ENCODE measurements at regions not wholly inside any gene's neighbourhood (a gene's known extent, or its start where the extent isn't known, plus 50 kb on each side); places are given as distances from the start of the nearest gene placed in this dataset.

- no peak for DNase-seq
These were observed 335.0 kb upstream of the TENM3 start for GRCh38 chr4:181908168-181908567.

DNA sequence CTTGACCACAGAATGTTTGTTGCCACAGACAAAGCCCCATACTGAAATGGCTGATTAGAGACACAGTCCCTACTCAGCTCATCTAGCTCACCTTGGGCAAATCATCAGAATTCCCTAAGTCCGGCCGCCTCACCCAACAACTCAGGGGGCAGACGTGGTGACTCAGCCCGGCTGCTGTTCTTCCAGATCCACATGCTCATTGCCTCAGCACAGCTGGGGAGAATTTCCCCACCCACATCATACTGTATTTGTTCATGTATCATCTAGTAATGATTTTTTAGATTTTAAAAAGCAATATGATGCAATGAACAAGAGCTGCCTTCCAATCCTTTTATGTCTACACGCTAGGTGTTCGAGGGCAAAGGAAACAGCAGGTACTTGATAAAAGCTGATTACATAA, 333.8 kb upstream of the TENM3 start:
- DNase-seq, result no peak

DNA sequence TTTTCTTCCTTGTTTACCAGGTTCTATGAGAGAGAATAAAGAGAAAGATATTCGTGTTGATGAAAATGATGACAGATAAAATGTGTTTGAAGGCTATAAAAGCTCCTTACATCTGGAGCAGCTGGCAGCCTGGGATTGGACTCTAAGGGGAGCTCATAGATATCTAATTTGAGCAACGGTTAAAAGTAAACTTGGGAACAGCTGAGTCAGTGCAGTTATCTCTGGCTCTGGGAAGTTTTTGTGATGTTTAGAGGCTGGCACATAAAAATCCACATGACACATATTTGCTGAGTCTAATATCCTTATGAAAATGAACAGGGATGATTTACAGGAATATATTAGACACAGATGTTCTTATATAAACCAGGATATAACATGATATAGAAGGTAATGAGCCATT, 331.8 kb upstream of the TENM3 start:
- DNase-seq, result no peak

- no peak for DNase-seq
These were observed 309.7 kb upstream of the TENM3 start for GRCh38 chr4:181933471-181933870.

GRCh38 chr4:181938631-181939030, 304.6 kb upstream of the TENM3 start:
- no peak for DNase-seq

DNA sequence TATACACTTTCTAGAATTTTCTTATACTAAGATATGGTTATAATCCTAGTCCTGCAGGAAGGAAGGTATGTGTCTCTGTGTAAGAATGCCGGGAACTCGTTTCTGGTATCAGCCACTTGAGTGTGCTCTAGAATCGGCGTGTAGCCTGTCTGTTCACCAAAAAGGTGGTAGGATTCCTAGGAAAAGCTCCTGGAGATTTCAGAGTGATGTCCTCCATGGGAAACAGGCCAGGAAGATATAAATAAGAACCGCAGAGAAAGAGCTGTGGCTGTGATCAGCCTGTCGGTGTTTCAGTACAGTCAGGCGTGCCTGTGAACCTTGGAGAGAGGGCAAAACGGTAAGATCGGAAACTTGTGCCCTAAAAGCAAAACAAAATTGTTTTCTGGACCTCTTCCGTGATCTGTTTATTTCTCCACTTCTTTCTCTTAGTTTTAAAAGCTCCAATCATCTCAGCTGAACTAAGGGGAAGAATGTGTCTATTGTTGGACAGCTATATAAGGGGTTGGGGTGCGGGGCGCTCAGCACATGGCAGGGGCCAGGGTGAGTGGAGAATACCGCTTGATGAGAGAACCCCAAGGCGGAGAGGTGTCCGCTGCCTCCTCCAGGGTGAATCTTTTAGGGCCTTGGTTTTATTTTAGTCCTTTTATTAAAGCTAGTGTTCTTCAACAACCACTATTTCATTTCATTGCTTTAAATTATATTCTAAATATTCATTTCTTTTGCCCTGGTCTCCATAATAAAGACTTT, 303.8 kb upstream of the TENM3 start:
- DNase-seq, result no peak

GRCh38 chr4:181944527-181944926, 298.7 kb upstream of the TENM3 start:
- DNase-seq, result no peak

- no peak for DNase-seq
These were observed 296.3 kb upstream of the TENM3 start for GRCh38 chr4:181946902-181947301.

DNA sequence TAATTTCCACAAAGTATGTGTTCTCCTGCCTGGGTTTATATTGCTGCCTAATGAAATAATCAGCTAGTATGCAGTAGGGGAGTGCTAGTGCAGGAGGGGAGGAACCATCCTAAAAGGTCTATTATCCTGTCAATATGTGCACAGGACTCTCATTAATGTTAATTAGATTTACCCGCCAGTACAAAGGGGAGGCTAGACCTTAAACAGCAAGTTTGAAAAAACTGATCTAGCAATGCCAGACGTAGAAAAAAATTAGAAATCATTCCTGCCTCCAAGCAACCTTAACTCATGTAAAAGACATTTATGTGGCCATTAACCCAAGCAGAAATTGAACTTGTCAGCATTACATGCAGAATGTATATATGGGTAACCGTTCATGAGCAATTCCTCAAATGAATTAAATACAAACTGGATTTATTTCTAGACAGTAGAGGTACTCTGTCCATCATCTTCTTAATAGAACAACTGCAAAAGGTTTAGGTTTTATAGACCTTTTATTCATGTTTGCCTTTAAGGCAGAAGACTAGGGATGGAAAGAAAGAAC, 294.3 kb upstream of the TENM3 start:
- no peak for DNase-seq

GRCh38 chr4:181949704-181950312, 293.4 kb upstream of the TENM3 start:
- DNase-seq, result no peak

- no peak for DNase-seq
These were observed 292.7 kb upstream of the TENM3 start for GRCh38 chr4:181950372-181951127.

DNA sequence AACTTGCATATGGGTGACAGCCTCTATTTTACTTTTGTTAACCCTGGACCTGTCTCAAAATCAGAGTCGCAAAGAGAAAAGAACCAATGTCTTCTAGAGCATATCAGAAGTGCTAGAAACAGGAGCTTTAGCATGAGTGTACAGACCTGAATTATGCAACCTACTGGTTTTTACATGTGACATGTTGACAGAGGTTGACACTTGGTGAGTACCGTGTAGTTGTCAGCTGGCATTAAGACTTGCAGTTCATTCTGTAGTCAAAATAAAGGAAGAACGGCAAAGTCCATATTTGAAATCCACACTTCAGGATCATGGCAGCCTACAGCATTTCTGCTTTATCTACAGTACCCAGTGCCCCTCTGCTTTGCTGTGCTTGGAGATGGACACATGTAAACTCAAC, 291.9 kb upstream of the TENM3 start:
- DNase-seq, result no peak

- no peak for DNase-seq
These were observed 290.7 kb upstream of the TENM3 start for GRCh38 chr4:181952478-181952877.

GRCh38 chr4:181956512-181956911, 286.7 kb upstream of the TENM3 start:
- no peak for DNase-seq

DNA sequence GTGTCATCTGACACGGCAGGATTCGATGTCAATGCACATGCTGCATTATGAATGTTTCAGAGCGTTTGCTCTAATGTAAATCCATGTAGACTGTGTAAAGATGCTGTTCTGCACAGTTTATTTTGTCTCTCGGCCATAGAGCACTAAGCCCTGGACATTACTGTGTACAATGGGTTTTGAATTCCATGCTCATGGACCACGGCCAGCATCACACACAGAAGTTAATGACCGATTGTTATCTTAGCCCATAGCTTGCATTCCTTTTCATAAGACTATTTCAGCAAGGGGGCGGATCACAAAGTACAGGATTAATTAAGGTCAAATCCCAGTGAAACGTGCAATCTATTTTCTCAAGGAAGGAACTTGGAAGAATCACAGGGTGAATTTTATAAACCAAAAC, 286.1 kb upstream of the TENM3 start:
- DNase-seq, result no peak

DNA sequence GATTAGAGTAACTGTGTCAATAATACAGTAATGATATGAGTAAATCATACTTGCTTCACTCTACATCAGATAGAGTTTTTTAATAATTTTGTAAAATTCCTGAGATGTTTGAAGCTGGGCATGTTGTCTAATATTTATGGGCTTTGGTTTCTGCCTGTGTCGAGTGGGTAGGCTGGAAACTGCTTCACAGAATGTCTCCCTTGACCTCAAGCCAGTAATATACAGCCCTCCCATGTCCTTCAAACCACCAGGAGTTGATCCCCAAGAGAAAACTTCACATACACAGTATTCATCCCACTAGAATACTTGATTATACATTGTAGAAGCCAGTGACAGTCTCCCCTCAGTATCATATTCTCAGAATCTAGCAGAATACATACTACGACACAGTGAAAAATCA, 284.8 kb upstream of the TENM3 start:
- no peak for DNase-seq

DNA sequence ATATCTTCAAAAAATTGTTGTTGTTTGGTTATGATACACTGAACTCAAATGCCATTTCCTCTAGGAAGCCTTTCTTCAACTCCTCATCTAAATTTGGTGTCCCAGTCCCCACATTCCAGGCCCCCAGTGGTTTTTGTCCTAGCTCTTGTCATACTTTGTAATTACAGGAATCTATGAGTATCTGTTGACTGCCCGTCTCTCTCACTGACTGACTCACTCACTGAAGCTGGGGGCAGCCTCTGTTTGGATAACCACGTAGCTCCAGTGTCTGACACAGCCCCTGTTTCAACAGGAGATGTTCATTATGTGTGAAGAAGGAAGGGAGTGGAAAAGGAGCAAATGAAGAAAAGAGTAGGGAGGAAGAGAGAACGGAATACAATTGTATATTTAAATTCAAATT, 284.1 kb upstream of the TENM3 start:
- DNase-seq, result no peak

DNA sequence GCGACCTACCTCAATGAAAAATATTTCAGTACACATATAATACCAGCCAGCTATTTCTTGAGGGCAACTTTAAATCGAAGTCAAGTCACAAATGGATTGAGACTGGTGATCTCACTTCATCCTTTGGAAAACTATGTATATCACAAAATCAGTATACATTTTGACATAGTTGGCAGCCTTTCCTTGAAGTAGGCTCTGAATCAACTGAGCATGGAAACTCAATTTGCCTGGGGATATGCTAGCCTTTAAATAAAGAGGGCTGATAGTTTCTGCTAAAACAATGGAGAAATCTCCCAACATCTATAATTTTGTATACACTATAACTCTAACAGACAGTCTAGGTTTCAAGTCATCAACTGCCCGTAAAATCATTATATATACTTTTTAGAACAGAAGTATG, 282.8 kb upstream of the TENM3 start:
- DNase-seq, result no peak

DNA sequence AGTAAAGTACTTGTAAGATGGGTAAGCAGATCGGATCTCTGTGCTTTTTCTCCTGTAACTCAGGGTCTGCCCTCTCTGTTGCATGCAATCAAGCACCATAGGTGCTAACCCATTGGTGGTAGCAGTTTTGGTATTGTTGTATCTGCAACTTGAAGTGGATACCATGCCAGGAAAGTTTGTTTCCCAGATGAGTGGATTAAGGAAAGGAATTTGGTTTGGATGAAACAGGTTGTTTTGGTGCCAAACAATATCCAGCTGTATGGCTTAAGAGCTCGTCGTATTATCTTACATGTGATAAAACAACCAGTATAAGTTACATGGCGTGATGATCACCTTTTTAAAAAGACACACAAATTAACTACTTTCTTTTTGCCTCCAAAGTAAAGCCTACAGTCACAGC, 280.9 kb upstream of the TENM3 start:
- no peak for DNase-seq

GRCh38 chr4:181964731-181965130, 278.5 kb upstream of the TENM3 start:
- no peak for DNase-seq

DNA sequence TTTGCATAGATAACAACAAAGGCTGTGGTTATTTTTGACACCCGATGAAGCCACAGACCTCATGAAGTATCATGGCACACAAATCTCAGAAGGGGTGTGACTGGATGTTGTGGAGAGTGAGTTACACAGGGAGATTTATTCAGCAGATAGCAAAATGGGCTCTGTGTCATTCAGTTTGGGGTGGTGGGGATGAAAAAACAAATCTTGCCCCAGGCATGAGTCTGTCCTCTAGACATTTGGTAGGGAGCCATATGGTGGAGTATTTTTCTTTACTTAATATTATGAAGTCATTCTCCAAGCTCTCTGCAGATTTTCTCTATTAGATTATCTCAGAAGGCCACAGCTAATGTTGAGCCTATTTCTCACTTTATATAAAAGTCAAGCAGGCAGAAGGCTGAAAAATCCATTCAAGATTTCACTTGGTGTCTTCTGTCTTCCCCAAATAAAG, 277.1 kb upstream of the TENM3 start:
- DNase-seq, result no peak

GRCh38 chr4:181967401-181967800, 275.8 kb upstream of the TENM3 start:
- DNase-seq, result no peak

DNA sequence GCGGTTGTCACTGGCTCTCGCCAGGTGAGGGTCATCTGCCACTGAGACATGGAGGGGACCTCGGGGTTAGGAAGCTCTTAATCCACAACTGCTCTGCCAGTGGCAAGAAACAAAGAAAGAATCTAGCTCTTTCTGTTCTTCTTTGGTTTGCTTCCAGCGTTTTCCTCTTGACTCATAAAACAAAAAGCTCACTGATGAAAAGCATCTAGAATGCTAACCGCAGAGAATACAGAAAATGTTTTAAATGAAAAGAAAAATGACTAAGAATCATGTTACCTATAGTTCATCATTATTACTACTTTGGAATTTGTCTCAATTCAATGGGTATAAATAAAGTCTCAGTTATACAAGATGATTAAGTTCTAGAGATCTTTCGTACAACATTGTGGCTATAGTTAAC, 274.8 kb upstream of the TENM3 start:
- DNase-seq, result no peak

DNA sequence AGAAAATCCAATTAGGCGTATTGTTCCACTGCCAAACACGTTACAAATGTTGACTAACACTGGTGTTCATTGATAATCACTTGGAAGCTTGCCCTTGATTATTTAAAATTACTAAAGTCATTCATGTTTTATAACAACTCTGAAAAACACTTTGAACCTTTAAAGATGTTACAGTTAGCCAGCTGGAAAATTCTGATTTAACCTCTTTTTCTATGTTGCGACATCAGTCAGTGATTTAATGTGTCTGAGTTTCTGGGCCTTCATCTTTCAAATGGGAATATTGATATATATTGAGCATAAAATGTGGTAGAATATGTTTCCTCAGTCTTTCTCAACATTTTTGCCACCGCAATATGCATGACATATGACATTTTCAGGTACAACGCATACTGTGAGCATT, 274.1 kb upstream of the TENM3 start:
- no peak for DNase-seq
